ENCODE measurements at regions not wholly inside any gene's neighbourhood (a gene's known extent, or its start where the extent isn't known, plus 50 kb on each side); places are given as distances from the start of the nearest gene placed in this dataset.

GRCh38 chr13:76461999-76462398 is 424.2 kb downstream of the KCTD12 start:
- no peak for DNase-seq (ENCODE audit: low read depth in 3 of 3, low spot score in 2 of 3)

- DNase-seq (ENCODE audit: low read depth in 3 of 3, low spot score in 2 of 3) = no peak
Measured at GRCh38 chr13:76461484-76461883, 424.7 kb downstream of the KCTD12 start.

GRCh38 chr13:76459863-76460262 is 426.3 kb downstream of the KCTD12 start:
- no peak for DNase-seq (ENCODE audit: low read depth in 3 of 3, low spot score in 2 of 3)

- DNase-seq (ENCODE audit: low read depth in 3 of 3, low spot score in 2 of 3) = peak in 2 of 3 donors; percentile 17 to 32
Measured at GRCh38 chr13:76455960-76456359, 430.2 kb downstream of the KCTD12 start.

GRCh38 chr13:76454991-76455390 is 431.2 kb downstream of the KCTD12 start:
- DNase-seq (ENCODE audit: low read depth in 3 of 3, low spot score in 2 of 3) = no peak

GRCh38 chr13:76449716-76450115 is 436.5 kb downstream of the KCTD12 start:
- no peak for DNase-seq (ENCODE audit: low read depth in 3 of 3, low spot score in 2 of 3)

GRCh38 chr13:76446191-76446590 is 440.0 kb downstream of the KCTD12 start:
- DNase-seq (ENCODE audit: low read depth in 3 of 3, low spot score in 2 of 3) = no peak

GRCh38 chr13:76440568-76440967 is 445.6 kb downstream of the KCTD12 start:
- DNase-seq (ENCODE audit: low read depth in 3 of 3, low spot score in 2 of 3) = no peak

- no peak for DNase-seq (ENCODE audit: low read depth in 3 of 3, low spot score in 2 of 3)
Measured at GRCh38 chr13:76439546-76439945, 446.7 kb downstream of the KCTD12 start.

- no peak for DNase-seq (ENCODE audit: low read depth in 3 of 3, low spot score in 2 of 3)
Measured at GRCh38 chr13:76438050-76438449, 448.2 kb downstream of the KCTD12 start.

GRCh38 chr13:76425935-76426334 is 460.3 kb downstream of the KCTD12 start:
- no peak for DNase-seq (ENCODE audit: low read depth in 3 of 3, low spot score in 2 of 3)

- DNase-seq (ENCODE audit: low read depth in 3 of 3, low spot score in 2 of 3) = no peak
Measured at GRCh38 chr13:76421011-76421410, 465.2 kb downstream of the KCTD12 start.

GRCh38 chr13:76418404-76418803 is 467.8 kb downstream of the KCTD12 start:
- no peak for DNase-seq (ENCODE audit: low read depth in 3 of 3, low spot score in 2 of 3)

GRCh38 chr13:76414320-76414719 is 471.9 kb downstream of the KCTD12 start:
- DNase-seq (ENCODE audit: low read depth in 3 of 3, low spot score in 2 of 3) = no peak

- DNase-seq (ENCODE audit: low read depth in 3 of 3, low spot score in 2 of 3) = no peak
Measured at GRCh38 chr13:76406243-76406642, 480.0 kb downstream of the KCTD12 start.

GRCh38 chr13:76398425-76398824 is 487.8 kb downstream of the KCTD12 start:
- DNase-seq (ENCODE audit: low read depth in 3 of 3, low spot score in 2 of 3) = no peak

- DNase-seq (ENCODE audit: low read depth in 3 of 3, low spot score in 2 of 3) = no peak
Measured at GRCh38 chr13:76397413-76397812, 488.8 kb downstream of the KCTD12 start.

GRCh38 chr13:76389321-76389720 is 496.9 kb downstream of the KCTD12 start:
- DNase-seq (ENCODE audit: low read depth in 3 of 3, low spot score in 2 of 3) = no peak

GRCh38 chr13:76387566-76387965 is 498.6 kb downstream of the KCTD12 start:
- DNase-seq (ENCODE audit: low read depth in 3 of 3, low spot score in 2 of 3) = no peak

- no peak for DNase-seq (ENCODE audit: low read depth in 3 of 3, low spot score in 2 of 3)
Measured at GRCh38 chr13:76386321-76386720, 499.9 kb downstream of the KCTD12 start.

GRCh38 chr13:76385586-76385985 is 500.6 kb downstream of the KCTD12 start:
- DNase-seq (ENCODE audit: low read depth in 3 of 3, low spot score in 2 of 3) = no peak

- DNase-seq (ENCODE audit: low read depth in 3 of 3, low spot score in 2 of 3) = no peak
Measured at GRCh38 chr13:76383676-76384461, 502.3 kb downstream of the KCTD12 start.
